NCI-H2196 (cell line): ENCODE measurements at regions not wholly inside any gene's neighbourhood (a gene's known extent, or its start where the extent isn't known, plus 50 kb on each side); places are given as distances from the start of the nearest gene placed in this dataset.
"Not testable (repeated sequence)": the region's sequence is repeated elsewhere in the genome, so short reads cannot be mapped to it uniquely, and the experiment has no call there.

Source experiments
- DNase-seq: peaks from one replicate; lab custom pipeline; 2025; ENCODE audit not compliant: unreplicated experiment; lab: John Stamatoyannopoulos, UW

- DNase-seq, result no peak
Observed at GRCh38 chr15:26129852-26130251, 266.7 kb upstream of the ATP10A start.

- no peak for DNase-seq
Observed at GRCh38 chr15:26128611-26129140, 265.5 kb upstream of the ATP10A start.

- DNase-seq, result no peak
Observed at GRCh38 chr15:26126819-26127387, 263.8 kb upstream of the ATP10A start.

- DNase-seq, result no peak
Observed at GRCh38 chr15:26126070-26126469, 262.9 kb upstream of the ATP10A start.

GRCh38 chr15:26125664-26126063, 262.5 kb upstream of the ATP10A start:
- no peak for DNase-seq

- no peak for DNase-seq
Observed at GRCh38 chr15:26119322-26119721, 256.2 kb upstream of the ATP10A start.

- no peak for DNase-seq
Observed at GRCh38 chr15:26115229-26115943, 252.3 kb upstream of the ATP10A start.

- not testable (repeated sequence) for DNase-seq
Observed at GRCh38 chr15:26114128-26114527, 251.0 kb upstream of the ATP10A start.

- DNase-seq, result no peak
Observed at GRCh38 chr15:26113296-26113695, 250.2 kb upstream of the ATP10A start.

- DNase-seq, result no peak
Observed at GRCh38 chr15:26109203-26109602, 246.1 kb upstream of the ATP10A start.

- DNase-seq, result no peak
Observed at GRCh38 chr15:26106556-26106955, 243.4 kb upstream of the ATP10A start.

- DNase-seq, result no peak
Observed at GRCh38 chr15:26103002-26103404, 239.9 kb upstream of the ATP10A start.

- DNase-seq, result no peak
Observed at GRCh38 chr15:26102365-26102764, 239.2 kb upstream of the ATP10A start.

- no peak for DNase-seq
Observed at GRCh38 chr15:26101443-26101842, 238.3 kb upstream of the ATP10A start.

GRCh38 chr15:26098801-26099200, 235.7 kb upstream of the ATP10A start:
- DNase-seq, result no peak

- no peak for DNase-seq
Observed at GRCh38 chr15:26097216-26097615, 234.1 kb upstream of the ATP10A start.

- no peak for DNase-seq
Observed at GRCh38 chr15:26096581-26096980, 233.5 kb upstream of the ATP10A start.

- DNase-seq, result no peak
Observed at GRCh38 chr15:26095710-26096330, 232.7 kb upstream of the ATP10A start.

GRCh38 chr15:26091184-26091583, 228.1 kb upstream of the ATP10A start:
- DNase-seq, result no peak

- DNase-seq, result no peak
Observed at GRCh38 chr15:26087881-26088280, 224.8 kb upstream of the ATP10A start.

- DNase-seq, result no peak
Observed at GRCh38 chr15:26087395-26087794, 224.3 kb upstream of the ATP10A start.

- DNase-seq, result no peak
Observed at GRCh38 chr15:26084771-26085170, 221.6 kb upstream of the ATP10A start.
